ENCODE measurements at regions not wholly inside any gene's neighbourhood (a gene's known extent, or its start where the extent isn't known, plus 50 kb on each side); places are given as distances from the start of the nearest gene placed in this dataset.

GRCh38 chr10:89845541-89846280, 144.3 kb downstream of the KIF20B start:
- H3K4me3 ChIP-seq (ENCODE audit: low read depth, low read length) = no peak overlapping the region

DNA sequence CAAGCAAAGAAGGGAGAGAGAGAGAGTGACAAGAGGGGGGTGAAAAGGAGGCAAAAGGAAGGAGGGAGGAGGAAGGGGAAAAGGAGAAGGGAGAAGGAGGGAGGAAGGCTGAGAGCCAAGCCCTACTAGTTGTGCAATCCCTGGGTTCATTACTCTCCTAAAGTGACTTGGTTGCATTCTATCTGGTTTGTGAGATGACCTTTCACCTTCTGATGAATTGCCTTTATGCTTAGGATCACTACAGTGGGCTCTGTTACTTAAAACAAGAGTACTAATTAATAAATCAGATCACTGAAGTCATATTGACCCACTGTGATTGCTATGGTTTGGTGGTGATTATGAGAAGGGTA, 144.9 kb downstream of the KIF20B start:
- TF ChIP-seq, protein P1, sequence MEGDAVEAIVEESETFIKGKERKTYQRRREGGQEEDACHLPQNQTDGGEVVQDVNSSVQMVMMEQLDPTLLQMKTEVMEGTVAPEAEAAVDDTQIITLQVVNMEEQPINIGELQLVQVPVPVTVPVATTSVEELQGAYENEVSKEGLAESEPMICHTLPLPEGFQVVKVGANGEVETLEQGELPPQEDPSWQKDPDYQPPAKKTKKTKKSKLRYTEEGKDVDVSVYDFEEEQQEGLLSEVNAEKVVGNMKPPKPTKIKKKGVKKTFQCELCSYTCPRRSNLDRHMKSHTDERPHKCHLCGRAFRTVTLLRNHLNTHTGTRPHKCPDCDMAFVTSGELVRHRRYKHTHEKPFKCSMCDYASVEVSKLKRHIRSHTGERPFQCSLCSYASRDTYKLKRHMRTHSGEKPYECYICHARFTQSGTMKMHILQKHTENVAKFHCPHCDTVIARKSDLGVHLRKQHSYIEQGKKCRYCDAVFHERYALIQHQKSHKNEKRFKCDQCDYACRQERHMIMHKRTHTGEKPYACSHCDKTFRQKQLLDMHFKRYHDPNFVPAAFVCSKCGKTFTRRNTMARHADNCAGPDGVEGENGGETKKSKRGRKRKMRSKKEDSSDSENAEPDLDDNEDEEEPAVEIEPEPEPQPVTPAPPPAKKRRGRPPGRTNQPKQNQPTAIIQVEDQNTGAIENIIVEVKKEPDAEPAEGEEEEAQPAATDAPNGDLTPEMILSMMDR (IDR thresholded peaks at IDR 0.05; ENCODE audit: borderline replicate concordance, insufficient read depth, low read depth, low read length) = no peak
- H3K4me3 ChIP-seq (ENCODE audit: low read depth, low read length) = no peak overlapping the region

More at GRCh38 chr10:89845541-89846280, 144.3 kb downstream of the KIF20B start:
- TF ChIP-seq, protein P1 (IDR thresholded peaks at IDR 0.05; ENCODE audit: borderline replicate concordance, insufficient read depth, low read depth, low read length) = no peak

DNA sequence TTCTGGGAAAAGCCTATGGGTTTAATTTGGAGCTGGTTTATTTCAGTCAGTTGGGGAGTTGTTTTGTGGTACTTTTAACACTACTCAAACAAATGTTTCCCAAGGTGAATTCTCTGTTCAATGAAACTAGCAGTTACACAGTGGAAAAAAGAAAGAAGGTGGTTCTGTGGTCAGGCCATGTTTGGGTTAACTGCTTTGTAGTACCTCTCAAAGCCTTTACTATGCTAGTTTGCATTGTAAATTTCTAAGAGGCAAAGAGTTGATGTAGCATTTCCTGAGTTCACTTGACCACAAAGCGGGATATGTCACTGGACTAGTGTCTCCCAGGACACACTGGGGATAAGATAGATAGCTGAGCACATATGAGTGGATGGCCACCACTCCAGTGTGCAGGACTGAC, 145.4 kb downstream of the KIF20B start:
- H3K4me3 ChIP-seq (ENCODE audit: low read depth, low read length) = no peak overlapping the region
- TF ChIP-seq, protein P1 (IDR thresholded peaks at IDR 0.05; ENCODE audit: borderline replicate concordance, insufficient read depth, low read depth, low read length) = no peak

GRCh38 chr10:89852872-89853271, 151.5 kb downstream of the KIF20B start:
- TF ChIP-seq, protein P1 (IDR thresholded peaks at IDR 0.05; ENCODE audit: borderline replicate concordance, insufficient read depth, low read depth, low read length) = no peak
- no peak overlapping the region for H3K4me3 ChIP-seq (ENCODE audit: low read depth, low read length)

- H3K4me3 ChIP-seq (ENCODE audit: low read depth, low read length) = no peak overlapping the region
- TF ChIP-seq, protein P1 (IDR thresholded peaks at IDR 0.05; ENCODE audit: borderline replicate concordance, insufficient read depth, low read depth, low read length) = 0 out of 2 replicates have a peak, but pooled peaks have one; percentile 21
Measured at GRCh38 chr10:89853781-89854191, 152.4 kb downstream of the KIF20B start.

GRCh38 chr10:89857431-89858042, 156.1 kb downstream of the KIF20B start:
- no peak overlapping the region for H3K4me3 ChIP-seq (ENCODE audit: low read depth, low read length)
- TF ChIP-seq, protein P1 (IDR thresholded peaks at IDR 0.05; ENCODE audit: borderline replicate concordance, insufficient read depth, low read depth, low read length) = no peak

- H3K4me3 ChIP-seq (ENCODE audit: low read depth, low read length) = no peak overlapping the region
- TF ChIP-seq, protein P1 (IDR thresholded peaks at IDR 0.05; ENCODE audit: borderline replicate concordance, insufficient read depth, low read depth, low read length) = no peak
Measured at GRCh38 chr10:89861199-89861573, 159.8 kb downstream of the KIF20B start.
